Right kidney (tissue), 1 donor: ENCODE measurements at regions not wholly inside any gene's neighbourhood (a gene's known extent, or its start where the extent isn't known, plus 50 kb on each side); places are given as distances from the start of the nearest gene placed in this dataset.

Source experiments
- DNase-seq: peaks from one replicate; pipeline ENCODE4 v3.0.0-alpha.2; 2016

- no peak for DNase-seq
Observed at GRCh38 chr22:49163960-49164690, 663.5 kb downstream of the BRD1 start.

- no peak for DNase-seq
Observed at GRCh38 chr22:49163258-49163959, 664.3 kb downstream of the BRD1 start.

- no peak for DNase-seq
Observed at GRCh38 chr22:49162841-49163240, 664.8 kb downstream of the BRD1 start.

- no peak for DNase-seq
Observed at GRCh38 chr22:49161002-49161850, 666.4 kb downstream of the BRD1 start.

GRCh38 chr22:49160261-49161001 is 667.2 kb downstream of the BRD1 start:
- no peak for DNase-seq

- no peak for DNase-seq
Observed at GRCh38 chr22:49159711-49160110, 668.0 kb downstream of the BRD1 start.

GRCh38 chr22:49158741-49159564 is 668.7 kb downstream of the BRD1 start:
- DNase-seq = no peak

GRCh38 chr22:49157529-49158339 is 669.9 kb downstream of the BRD1 start:
- no peak for DNase-seq

GRCh38 chr22:49156662-49157285 is 670.9 kb downstream of the BRD1 start:
- no peak for DNase-seq

- DNase-seq = no peak
Observed at GRCh38 chr22:49155770-49156580, 671.7 kb downstream of the BRD1 start.

GRCh38 chr22:49155039-49155769 is 672.5 kb downstream of the BRD1 start:
- no peak for DNase-seq

GRCh38 chr22:49154433-49154832 is 673.2 kb downstream of the BRD1 start:
- DNase-seq = no peak

GRCh38 chr22:49153921-49154320 is 673.8 kb downstream of the BRD1 start:
- DNase-seq = no peak

- no peak for DNase-seq
Observed at GRCh38 chr22:49152939-49153770, 674.5 kb downstream of the BRD1 start.

GRCh38 chr22:49152127-49152938 is 675.3 kb downstream of the BRD1 start:
- DNase-seq = no peak
